ENCODE measurements at regions not wholly inside any gene's neighbourhood (a gene's known extent, or its start where the extent isn't known, plus 50 kb on each side); places are given as distances from the start of the nearest gene placed in this dataset.

- H3K4me3 Mint-ChIP-seq: no peak overlapping the region
Observed at GRCh38 chr11:111173221-111173620, 72.3 kb upstream of the POU2AF2 start.

More at GRCh38 chr11:111173221-111173620, 72.3 kb upstream of the POU2AF2 start:
- H3K27me3 Mint-ChIP-seq (ENCODE audit: low read depth): no peaks in the 10 kb centered on the region
- no peaks in the 10 kb centered on the region for H3K9me3 Mint-ChIP-seq
- H3K23me2 ChIP-seq (ENCODE audit: insufficient read length, low read depth, low read length, poor library complexity, severe bottlenecking): no peaks in the 10 kb centered on the region
- no peak overlapping the region for H4K5ac ChIP-seq (ENCODE audit: insufficient read length, low read depth, low read length)
- no peak overlapping the region for H2BK120ac ChIP-seq (ENCODE audit: low read depth, low read length, poor library complexity, severe bottlenecking)
- H3K4me1 Mint-ChIP-seq: no peaks in the 10 kb centered on the region
- H3K14ac ChIP-seq (ENCODE audit: insufficient read depth, low read length): no peak overlapping the region
- no peak overlapping the region for H2AFZ ChIP-seq (ENCODE audit: low read length)
- no peak overlapping the region for H4K8ac ChIP-seq (replicated peaks; ENCODE audit: insufficient read length, low read depth, low read length)
- no peak for DNase-seq
- no peaks in the 10 kb centered on the region for H3K36me3 Mint-ChIP-seq (ENCODE audit: insufficient read depth in 1 of 3, low read depth in 3 of 3)
- H2BK15ac ChIP-seq (ENCODE audit: low read depth, low read length): no peak overlapping the region
- H3K4me1 ChIP-seq (ENCODE audit: insufficient read depth, low read length): no peaks in the 10 kb centered on the region
- no peak overlapping the region for H3T11ph ChIP-seq (ENCODE audit: low read length)
- H3K27me3 ChIP-seq (ENCODE audit: insufficient read depth, low read length): no peaks in the 10 kb centered on the region
- no peak overlapping the region for H3K18ac ChIP-seq (ENCODE audit: insufficient read length, low read depth, low read length)
- TF ChIP-seq, protein P1, sequence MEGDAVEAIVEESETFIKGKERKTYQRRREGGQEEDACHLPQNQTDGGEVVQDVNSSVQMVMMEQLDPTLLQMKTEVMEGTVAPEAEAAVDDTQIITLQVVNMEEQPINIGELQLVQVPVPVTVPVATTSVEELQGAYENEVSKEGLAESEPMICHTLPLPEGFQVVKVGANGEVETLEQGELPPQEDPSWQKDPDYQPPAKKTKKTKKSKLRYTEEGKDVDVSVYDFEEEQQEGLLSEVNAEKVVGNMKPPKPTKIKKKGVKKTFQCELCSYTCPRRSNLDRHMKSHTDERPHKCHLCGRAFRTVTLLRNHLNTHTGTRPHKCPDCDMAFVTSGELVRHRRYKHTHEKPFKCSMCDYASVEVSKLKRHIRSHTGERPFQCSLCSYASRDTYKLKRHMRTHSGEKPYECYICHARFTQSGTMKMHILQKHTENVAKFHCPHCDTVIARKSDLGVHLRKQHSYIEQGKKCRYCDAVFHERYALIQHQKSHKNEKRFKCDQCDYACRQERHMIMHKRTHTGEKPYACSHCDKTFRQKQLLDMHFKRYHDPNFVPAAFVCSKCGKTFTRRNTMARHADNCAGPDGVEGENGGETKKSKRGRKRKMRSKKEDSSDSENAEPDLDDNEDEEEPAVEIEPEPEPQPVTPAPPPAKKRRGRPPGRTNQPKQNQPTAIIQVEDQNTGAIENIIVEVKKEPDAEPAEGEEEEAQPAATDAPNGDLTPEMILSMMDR (conservative IDR thresholded peaks at IDR 0.05): no peak
- H4K91ac ChIP-seq (ENCODE audit: insufficient read length, low read depth, low read length): no peak overlapping the region
- no peak overlapping the region for H3K56ac ChIP-seq (ENCODE audit: insufficient read length, low read depth, low read length)
- no peak overlapping the region for H3K4ac ChIP-seq (ENCODE audit: low read depth, low read length)
- H3K23ac ChIP-seq (ENCODE audit: insufficient read length, low read depth, low read length): no peak overlapping the region
- H2BK12ac ChIP-seq (ENCODE audit: insufficient read length, low read depth, low read length): no peak overlapping the region
- H3K9ac ChIP-seq (ENCODE audit: extremely low read depth, insufficient read length, low read length): no peak overlapping the region
- H3K9me3 ChIP-seq (ENCODE audit: control insufficient read depth, low read depth, low read length): no peaks in the 10 kb centered on the region
- no peak overlapping the region for H2AK5ac ChIP-seq (ENCODE audit: insufficient read length, low read length)
- H3K27ac Mint-ChIP-seq: no peak overlapping the region
- H4K20me1 ChIP-seq (ENCODE audit: control insufficient read depth, insufficient read depth, insufficient read length): no peaks in the 10 kb centered on the region
- H3K79me1 ChIP-seq (ENCODE audit: insufficient read depth, low read depth, low read length, poor library complexity, severe bottlenecking): no peaks in the 10 kb centered on the region
- no peak overlapping the region for H3K4me2 ChIP-seq (ENCODE audit: insufficient read depth, insufficient read length, low read length)
- no peaks in the 10 kb centered on the region for H3K79me2 ChIP-seq (ENCODE audit: insufficient read depth, low read length)
- H2BK20ac ChIP-seq (ENCODE audit: low read depth, low read length, poor library complexity, severe bottlenecking): no peak overlapping the region
- H2BK5ac ChIP-seq (ENCODE audit: insufficient read length, low read length): no peak overlapping the region
- no peak overlapping the region for H3K27ac ChIP-seq (ENCODE audit: insufficient read length, low read depth, low read length)
- WGBS (ENCODE audit: extremely low coverage, insufficient read length, low lambda C conversion rate): no CpG with 5 or more reads among the region's 3 CpGs
